Stimulated activated memory B cell treated with anti-CD40 and anti-IgM and Interleukin-4, amounts not matched to agents 10 μg/mL and 1 μg/mL and 100 μg/mL, for 72 hours (primary cell): ENCODE measurements at regions not wholly inside any gene's neighbourhood (a gene's known extent, or its start where the extent isn't known, plus 50 kb on each side); places are given as distances from the start of the nearest gene placed in this dataset.

Source experiments
- ATAC-seq: fragments of 150-1000 bp; cut with Tn5 transposase; 2 replicates; pipeline ENCODE4 v1.10.0; 2021
- H3K27ac Mint-ChIP-seq: one replicate; pipeline ENCODE4 v1.8.0; 2022; ENCODE audit warnings: mild to moderate bottlenecking, mixed read lengths
- H3K27me3 Mint-ChIP-seq: one replicate; pipeline ENCODE4 v1.8.0; 2022; ENCODE audit warnings: mixed read lengths
- H3K36me3 Mint-ChIP-seq: one replicate; pipeline ENCODE4 v1.8.0; 2022; ENCODE audit warnings: mixed read lengths
- H3K4me1 Mint-ChIP-seq: one replicate; pipeline ENCODE4 v1.8.0; 2022; ENCODE audit warnings: mixed read lengths
- H3K4me3 Mint-ChIP-seq: one replicate; pipeline ENCODE4 v1.8.0; 2022; ENCODE audit warnings: mild to moderate bottlenecking, moderate library complexity, mixed read lengths
- H3K9me3 Mint-ChIP-seq: one replicate; pipeline ENCODE4 v1.8.0; 2022; ENCODE audit warnings: mixed read lengths

DNA sequence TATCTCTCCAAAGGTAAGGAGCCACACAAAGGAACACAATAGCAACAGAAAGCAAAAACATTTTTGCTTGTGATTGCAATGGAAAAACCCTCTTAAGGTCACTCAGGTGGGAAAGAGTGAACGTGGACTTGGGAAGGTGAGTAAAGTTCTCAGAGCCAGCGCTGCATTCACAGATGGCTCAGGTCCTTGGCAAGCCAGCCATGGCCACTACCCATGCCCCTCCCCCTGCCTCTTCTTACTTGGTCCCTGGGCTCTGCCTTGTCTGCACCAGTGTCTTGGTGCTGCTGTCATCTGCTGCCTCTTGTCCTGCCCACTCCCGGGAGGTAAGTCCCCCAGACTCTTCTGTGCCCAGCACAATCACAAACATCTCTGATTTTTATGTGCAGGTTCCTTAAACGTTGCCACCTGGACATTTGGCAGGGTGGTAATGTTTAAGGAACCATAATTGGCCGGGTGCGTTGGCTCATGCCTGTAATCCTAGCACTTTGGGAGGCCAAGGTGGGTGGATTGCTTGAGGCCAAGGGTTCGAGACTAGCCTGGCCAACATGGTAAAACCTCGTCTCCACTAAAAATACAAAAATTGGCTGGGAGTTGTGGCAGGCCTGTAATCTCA, 74.6 kb downstream of the FEM1C start:
- peaks cover 6% of the 10 kb centered on the region for H3K4me1 Mint-ChIP-seq
- H3K9me3 Mint-ChIP-seq, result no peaks in the 10 kb centered on the region
- H3K36me3 Mint-ChIP-seq, result no peaks in the 10 kb centered on the region
- peak; percentile 47 for ATAC-seq
- H3K4me3 Mint-ChIP-seq, result no peak overlapping the region
- no peak overlapping the region for H3K27ac Mint-ChIP-seq
- H3K27me3 Mint-ChIP-seq, result no peaks in the 10 kb centered on the region

DNA sequence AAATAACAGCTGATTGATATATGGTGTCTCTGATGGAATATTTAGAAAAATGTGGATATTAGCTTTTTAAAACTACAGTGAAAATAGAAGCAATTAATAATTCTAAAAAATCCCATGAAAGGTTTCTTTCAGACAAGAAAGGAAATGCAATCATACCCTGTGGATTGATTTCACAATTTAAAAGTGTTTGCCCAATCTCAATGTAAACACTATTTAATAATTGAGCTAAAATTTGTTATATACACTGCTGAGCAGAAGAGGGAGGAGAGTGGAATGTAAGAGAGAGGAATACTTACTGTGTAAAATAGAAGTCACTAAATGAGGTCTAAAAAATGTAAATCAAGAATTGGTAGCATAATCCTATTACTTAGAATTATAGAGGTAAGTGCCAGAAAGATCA, 76.9 kb downstream of the FEM1C start:
- H3K27ac Mint-ChIP-seq, result no peak overlapping the region
- H3K27me3 Mint-ChIP-seq, result no peaks in the 10 kb centered on the region
- no peak overlapping the region for H3K4me3 Mint-ChIP-seq
- ATAC-seq, result no peak
- H3K4me1 Mint-ChIP-seq, result peaks cover 4% of the 10 kb centered on the region
- no peaks in the 10 kb centered on the region for H3K9me3 Mint-ChIP-seq
- no peaks in the 10 kb centered on the region for H3K36me3 Mint-ChIP-seq

DNA sequence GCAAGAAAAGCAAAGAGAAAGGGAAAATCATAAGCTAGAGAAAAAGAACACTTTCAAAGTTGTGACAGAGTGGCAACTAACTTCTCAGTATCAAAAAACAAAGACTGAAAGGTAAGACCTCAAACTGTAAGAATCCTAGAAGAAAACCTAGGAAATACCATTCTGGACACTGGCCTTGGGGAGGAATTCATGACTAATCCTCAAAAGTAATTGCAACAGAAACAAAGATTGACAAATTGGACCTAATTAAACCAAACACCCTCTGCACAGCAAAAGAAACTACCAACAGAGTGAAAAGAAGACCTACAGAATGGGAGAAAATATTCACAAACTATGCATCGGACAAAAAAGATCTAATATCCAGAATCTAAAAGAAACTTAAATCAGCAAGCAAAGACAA, 79.1 kb downstream of the FEM1C start:
- Mint-ChIP-seq H3K27me3 (peaks cover 8% of the 10 kb centered on the region), H3K9me3 (no peaks in the 10 kb centered on the region), H3K4me3 (no peak overlapping the region), H3K36me3 (no peaks in the 10 kb centered on the region), H3K27ac (no peak overlapping the region), H3K4me1 (no peaks in the 10 kb centered on the region)
- ATAC-seq, result no peak

DNA sequence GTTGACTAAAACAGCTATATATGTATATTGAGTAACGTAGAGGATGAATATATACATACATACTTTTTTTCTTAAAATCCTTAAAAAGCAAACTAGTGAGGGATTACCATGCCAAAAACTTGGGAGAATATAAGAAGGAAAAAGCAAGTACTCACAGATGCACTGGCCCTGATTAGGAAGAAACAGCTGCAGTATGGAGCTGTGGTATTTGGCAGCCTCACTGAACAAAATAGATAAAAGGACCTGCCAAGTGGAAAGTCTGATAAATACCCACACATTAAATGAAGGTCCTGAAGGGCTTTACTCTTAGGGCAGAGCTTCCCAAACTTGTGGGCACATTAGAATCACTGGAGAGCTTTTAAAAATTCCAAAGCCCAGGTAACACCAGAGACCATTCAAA, 80.6 kb downstream of the FEM1C start:
- H3K27me3 Mint-ChIP-seq, result peaks cover 8% of the 10 kb centered on the region
- no peak for ATAC-seq
- H3K36me3 Mint-ChIP-seq, result no peaks in the 10 kb centered on the region
- no peak overlapping the region for H3K27ac Mint-ChIP-seq
- no peaks in the 10 kb centered on the region for H3K4me1 Mint-ChIP-seq
- H3K4me3 Mint-ChIP-seq, result no peak overlapping the region
- H3K9me3 Mint-ChIP-seq, result no peaks in the 10 kb centered on the region

DNA sequence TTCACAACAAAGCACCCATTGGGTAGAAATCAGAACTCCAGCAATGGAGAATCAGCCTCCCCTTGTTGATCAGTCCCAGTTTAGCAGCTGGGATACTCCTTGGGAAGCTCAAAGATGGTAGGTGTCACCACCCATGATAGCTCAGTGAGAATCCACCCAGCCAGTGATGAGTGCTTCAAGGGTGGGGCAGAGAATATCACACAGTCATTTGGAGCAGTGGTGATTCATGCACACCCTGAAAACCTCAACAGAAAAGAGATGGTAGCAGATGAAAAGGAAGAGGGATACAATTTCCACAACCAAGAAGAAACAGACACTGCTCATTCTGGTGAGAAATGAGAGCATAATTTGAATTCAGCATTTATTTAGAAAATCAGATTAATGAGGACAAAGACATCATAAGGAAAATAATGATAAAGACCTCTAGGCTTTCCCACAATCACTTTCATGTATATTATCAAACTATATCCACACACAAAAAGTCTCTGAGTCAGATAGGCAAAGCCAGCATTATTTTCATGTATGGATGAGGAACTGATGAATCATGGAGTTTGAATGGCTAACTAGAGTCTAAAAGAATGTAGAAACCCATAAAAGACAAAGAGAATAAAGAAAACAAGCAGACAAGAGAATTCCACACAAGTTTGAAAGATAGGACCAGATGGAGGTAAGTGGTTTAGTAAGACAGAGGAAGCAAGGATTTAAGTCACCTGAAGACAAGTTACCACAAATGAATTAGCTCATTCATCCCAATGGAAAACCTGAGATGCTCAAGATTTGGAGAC, 82.9 kb downstream of the FEM1C start:
- no peaks in the 10 kb centered on the region for H3K36me3 Mint-ChIP-seq
- no peak for ATAC-seq
- H3K4me1 Mint-ChIP-seq, result no peaks in the 10 kb centered on the region
- H3K27ac Mint-ChIP-seq, result no peak overlapping the region
- no peak overlapping the region for H3K4me3 Mint-ChIP-seq
- peaks cover 8% of the 10 kb centered on the region for H3K27me3 Mint-ChIP-seq
- no peaks in the 10 kb centered on the region for H3K9me3 Mint-ChIP-seq

DNA sequence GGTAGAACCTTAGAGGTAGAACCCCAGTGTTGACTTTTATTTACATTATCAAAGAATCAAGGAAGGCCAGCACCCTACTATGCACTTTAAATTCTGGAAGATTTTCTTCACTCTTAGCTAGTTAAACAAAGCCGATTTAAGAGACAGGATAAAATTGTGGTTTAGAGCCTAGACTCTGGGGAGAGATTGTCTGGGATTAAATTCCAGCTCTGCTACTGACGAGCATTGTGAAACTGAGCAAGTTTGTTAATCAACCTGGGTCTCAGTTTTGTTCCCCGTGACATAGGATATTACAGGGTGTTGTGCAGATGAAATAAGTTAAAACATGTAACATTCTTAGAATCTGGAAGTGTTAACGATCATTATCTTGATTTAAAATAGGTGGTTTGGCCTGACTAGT, 83.5 kb downstream of the FEM1C start:
- no peaks in the 10 kb centered on the region for H3K4me1 Mint-ChIP-seq
- no peaks in the 10 kb centered on the region for H3K9me3 Mint-ChIP-seq
- H3K27ac Mint-ChIP-seq, result no peak overlapping the region
- no peaks in the 10 kb centered on the region for H3K36me3 Mint-ChIP-seq
- peaks cover 12% of the 10 kb centered on the region for H3K27me3 Mint-ChIP-seq
- ATAC-seq, result no peak
- no peak overlapping the region for H3K4me3 Mint-ChIP-seq

DNA sequence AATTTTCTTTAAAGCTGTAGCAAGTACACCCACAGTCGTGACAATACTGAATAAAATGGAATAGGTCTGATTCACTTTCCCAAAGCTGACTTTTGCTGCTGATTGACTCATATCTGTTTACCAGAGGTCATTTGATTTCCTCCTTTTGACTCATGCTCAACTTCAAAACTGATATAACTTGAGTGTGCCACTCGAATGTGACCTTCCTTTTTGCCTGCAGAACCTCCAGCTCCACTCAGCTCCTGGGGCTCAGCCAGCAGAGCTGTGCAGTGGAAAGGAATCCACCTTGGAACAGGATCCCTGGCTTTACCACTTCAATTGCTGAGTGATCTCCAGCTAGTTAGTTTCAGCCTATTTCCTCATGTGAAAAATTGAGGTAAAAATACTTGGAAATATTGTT, 84.1 kb downstream of the FEM1C start:
- peaks cover 17% of the 10 kb centered on the region for H3K27me3 Mint-ChIP-seq
- peak; percentile 65 for ATAC-seq
- H3K27ac Mint-ChIP-seq, result no peak overlapping the region
- no peak overlapping the region for H3K4me3 Mint-ChIP-seq
- H3K4me1 Mint-ChIP-seq, result no peaks in the 10 kb centered on the region
- H3K36me3 Mint-ChIP-seq, result no peaks in the 10 kb centered on the region
- no peaks in the 10 kb centered on the region for H3K9me3 Mint-ChIP-seq

DNA sequence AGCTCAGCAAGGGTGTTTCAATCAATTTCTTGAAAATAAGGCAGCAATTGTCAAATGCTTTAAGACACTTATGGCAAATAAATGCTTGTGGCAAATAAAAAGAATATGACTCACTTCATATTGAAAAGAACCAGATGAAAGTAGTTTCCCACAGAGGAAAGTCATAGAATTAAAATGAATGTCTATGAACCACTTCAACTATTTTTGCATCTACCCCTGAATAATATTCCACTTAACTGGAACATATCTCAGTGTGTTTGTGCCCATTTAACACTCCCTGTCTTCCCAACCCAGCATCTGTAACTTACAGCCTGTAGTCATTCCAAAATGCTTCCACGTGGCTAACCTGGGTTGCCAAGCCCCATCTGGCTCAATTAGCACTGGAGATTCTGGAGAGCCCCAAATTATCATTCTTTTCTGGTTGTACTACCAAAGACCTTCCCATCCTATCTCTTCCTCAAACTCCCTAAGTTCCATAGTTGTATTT, 84.7 kb downstream of the FEM1C start:
- ATAC-seq, result no peak
- Mint-ChIP-seq H3K4me3 (no peak overlapping the region), H3K36me3 (no peaks in the 10 kb centered on the region), H3K9me3 (no peaks in the 10 kb centered on the region), H3K27ac (no peak overlapping the region), H3K4me1 (no peaks in the 10 kb centered on the region), H3K27me3 (peaks cover 17% of the 10 kb centered on the region)

DNA sequence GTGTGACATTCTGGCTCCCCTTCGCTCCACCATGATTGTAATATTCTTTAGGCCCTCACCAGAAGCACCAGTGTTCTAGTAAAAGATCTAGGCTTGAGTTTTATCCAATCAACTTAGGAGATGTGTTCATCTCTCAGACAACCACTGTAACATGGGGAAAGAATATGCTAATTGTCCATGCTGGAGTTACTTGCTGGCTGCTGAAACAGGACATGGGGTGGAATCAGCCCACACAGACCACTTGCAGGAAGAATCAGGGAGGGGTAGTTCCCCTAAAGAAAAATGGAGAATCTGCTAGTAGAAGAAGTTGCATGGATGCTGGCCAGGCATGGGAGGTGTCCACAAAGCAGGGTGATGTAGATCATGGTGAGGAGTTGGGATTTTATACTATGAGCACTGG, 86.2 kb downstream of the FEM1C start:
- peaks cover 17% of the 10 kb centered on the region for H3K27me3 Mint-ChIP-seq
- H3K9me3 Mint-ChIP-seq, result no peaks in the 10 kb centered on the region
- no peak overlapping the region for H3K27ac Mint-ChIP-seq
- no peaks in the 10 kb centered on the region for H3K36me3 Mint-ChIP-seq
- no peaks in the 10 kb centered on the region for H3K4me1 Mint-ChIP-seq
- ATAC-seq, result no peak
- no peak overlapping the region for H3K4me3 Mint-ChIP-seq

DNA sequence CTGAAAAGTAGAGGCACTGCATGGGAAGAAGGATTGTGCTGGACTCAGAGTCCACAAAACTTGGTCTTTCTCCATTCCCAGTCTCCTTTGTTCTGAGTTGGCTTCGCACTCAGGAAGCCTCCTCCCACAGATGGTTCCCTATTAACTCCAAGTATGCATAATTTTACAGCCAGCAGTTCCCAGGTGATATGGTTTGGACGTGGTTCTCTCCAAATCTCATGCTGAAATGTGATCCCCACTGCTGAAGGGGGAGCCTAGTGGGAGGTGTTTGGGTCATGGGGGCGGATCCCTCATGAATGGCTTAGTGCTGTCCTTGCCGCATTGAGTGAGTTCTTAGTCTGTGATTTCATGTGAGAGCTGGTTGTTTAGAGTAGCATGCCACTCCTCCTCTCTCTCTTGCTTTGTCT, 86.6 kb downstream of the FEM1C start:
- ATAC-seq, result no peak
- no peak overlapping the region for H3K4me3 Mint-ChIP-seq
- H3K36me3 Mint-ChIP-seq, result no peaks in the 10 kb centered on the region
- H3K27me3 Mint-ChIP-seq, result peaks cover 17% of the 10 kb centered on the region
- no peaks in the 10 kb centered on the region for H3K9me3 Mint-ChIP-seq
- H3K27ac Mint-ChIP-seq, result no peak overlapping the region
- no peaks in the 10 kb centered on the region for H3K4me1 Mint-ChIP-seq

DNA sequence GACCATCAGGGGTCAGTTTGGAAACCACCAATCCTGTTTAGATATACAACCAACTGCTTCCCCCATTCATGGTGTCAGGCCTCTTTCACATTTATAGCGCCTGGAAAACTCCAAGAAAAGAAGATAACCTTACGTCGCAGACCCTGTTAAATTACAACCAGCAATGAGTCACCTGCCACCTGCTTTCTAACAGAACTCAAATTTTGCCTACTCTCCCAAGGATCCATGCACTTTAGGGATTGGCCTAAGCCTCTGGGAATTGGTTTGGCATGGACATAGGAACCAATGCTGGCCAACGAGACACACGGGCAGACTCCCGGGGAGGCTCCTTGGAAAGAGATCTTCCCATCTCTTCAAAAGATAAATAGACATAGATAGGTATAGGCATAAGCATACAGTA, 87.0 kb downstream of the FEM1C start:
- no peaks in the 10 kb centered on the region for H3K36me3 Mint-ChIP-seq
- H3K27me3 Mint-ChIP-seq, result peaks cover 17% of the 10 kb centered on the region
- no peaks in the 10 kb centered on the region for H3K9me3 Mint-ChIP-seq
- ATAC-seq, result no peak
- no peak overlapping the region for H3K4me3 Mint-ChIP-seq
- H3K4me1 Mint-ChIP-seq, result no peaks in the 10 kb centered on the region
- no peak overlapping the region for H3K27ac Mint-ChIP-seq

DNA sequence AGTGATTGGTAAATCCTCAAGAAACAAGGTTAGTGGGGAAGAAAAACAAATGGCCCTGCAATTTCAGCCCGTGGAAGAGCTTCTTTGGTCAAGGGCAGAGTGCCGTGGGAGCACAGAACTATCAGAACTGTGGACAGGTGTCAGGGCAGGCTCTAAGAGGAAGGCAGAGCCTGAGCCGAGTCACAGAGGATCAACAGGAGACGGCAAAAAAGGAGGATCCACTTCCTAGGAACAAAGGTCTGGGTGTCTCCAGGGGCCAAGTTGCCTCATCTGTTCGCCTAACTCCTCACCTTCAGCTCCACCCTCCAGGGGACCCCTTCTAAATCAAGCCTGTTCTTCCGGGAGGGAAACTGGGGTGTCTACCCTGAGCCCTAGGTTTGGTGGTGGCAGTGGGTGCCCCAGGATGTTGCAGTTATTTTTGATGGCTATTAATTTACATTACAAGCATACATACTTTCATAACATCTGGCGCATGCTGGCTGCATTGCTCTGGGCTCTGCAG, 88.0 kb downstream of the FEM1C start:
- H3K9me3 Mint-ChIP-seq, result no peaks in the 10 kb centered on the region
- no peaks in the 10 kb centered on the region for H3K36me3 Mint-ChIP-seq
- peaks cover 9% of the 10 kb centered on the region for H3K27me3 Mint-ChIP-seq
- no peak overlapping the region for H3K4me3 Mint-ChIP-seq
- no peak overlapping the region for H3K27ac Mint-ChIP-seq
- ATAC-seq, result no peak
- H3K4me1 Mint-ChIP-seq, result no peaks in the 10 kb centered on the region

DNA sequence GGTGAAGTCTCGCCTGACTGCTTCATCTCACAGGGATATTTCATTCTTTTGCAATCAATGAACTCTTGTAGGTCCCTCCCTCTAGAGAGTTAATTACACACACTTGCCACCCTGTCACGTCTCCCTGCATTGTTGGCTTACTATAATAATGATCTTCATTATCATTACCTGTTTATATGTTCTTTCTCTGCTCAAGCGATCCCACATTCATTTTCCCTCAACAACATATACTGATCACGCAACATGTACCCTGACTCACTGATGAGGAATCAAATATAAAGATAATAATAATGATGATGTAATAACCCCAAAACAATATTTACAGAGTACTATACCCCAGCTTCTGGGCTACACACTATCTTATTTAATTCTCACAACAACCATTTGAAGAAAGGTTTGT, 88.5 kb downstream of the FEM1C start:
- H3K9me3 Mint-ChIP-seq, result no peaks in the 10 kb centered on the region
- H3K27me3 Mint-ChIP-seq, result peaks cover 9% of the 10 kb centered on the region
- no peak overlapping the region for H3K4me3 Mint-ChIP-seq
- H3K36me3 Mint-ChIP-seq, result no peaks in the 10 kb centered on the region
- H3K4me1 Mint-ChIP-seq, result no peaks in the 10 kb centered on the region
- ATAC-seq, result no peak
- H3K27ac Mint-ChIP-seq, result no peak overlapping the region

DNA sequence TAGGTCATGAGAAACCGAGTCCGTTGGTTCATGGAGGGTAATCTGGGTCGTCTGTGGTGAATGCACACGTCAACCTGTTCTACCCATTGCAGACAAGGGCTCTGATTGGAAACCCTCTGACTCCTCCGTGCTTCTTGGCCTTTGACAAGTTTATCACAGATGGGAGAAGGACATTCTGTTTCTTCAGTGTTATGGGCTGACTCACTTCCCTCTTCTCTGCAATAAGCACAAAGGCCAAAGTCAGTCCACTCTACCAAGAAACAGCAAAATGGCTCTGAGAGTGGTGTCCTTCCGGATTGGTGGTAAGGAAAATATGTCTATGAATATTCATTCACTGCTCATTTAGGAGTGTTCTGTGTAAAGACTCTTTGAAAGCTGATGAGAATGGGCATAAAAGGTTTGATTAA, 89.3 kb downstream of the FEM1C start:
- no peaks in the 10 kb centered on the region for H3K9me3 Mint-ChIP-seq

DNA sequence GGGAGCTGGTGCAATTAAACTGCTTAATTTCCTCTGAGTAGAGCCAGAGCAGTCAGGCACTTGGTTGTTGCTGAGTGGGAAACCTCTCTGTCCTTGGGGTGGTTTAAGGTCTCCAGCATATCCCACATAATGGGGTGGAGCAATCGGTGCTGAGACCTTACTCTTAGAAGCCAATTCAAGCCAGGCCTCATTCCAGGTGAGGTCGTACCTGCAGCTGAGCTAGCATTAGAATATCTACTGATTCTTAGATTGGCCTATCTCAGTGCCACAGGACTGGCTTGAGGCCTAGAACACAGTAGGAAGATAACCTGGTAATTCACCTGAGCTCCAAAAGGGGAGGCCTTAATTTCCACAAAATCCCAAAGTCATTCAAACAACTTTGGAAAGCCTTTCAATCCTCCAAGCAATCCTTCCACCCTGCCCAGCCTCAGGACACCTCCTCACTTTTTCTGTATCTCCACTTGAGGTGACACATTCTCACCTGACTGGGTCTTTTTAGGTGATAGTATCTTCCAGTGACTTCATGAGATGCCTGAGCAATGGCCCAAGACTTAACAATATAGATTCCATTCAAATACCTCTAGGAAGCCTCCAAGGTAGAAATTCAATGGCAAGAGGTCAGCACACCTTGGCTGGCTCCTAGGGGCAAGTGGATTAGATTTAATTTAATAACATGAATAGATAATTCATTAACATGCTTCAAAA, 91.0 kb downstream of the FEM1C start:
- no peaks in the 10 kb centered on the region for H3K36me3 Mint-ChIP-seq
- peaks cover 9% of the 10 kb centered on the region for H3K27me3 Mint-ChIP-seq
- H3K4me3 Mint-ChIP-seq, result no peak overlapping the region
- H3K9me3 Mint-ChIP-seq, result no peaks in the 10 kb centered on the region
- H3K27ac Mint-ChIP-seq, result no peak overlapping the region
- ATAC-seq, result no peak
- H3K4me1 Mint-ChIP-seq, result peaks cover 19% of the 10 kb centered on the region

More for the DNA sequence above, 89.3 kb downstream of the FEM1C start:
- peaks cover 9% of the 10 kb centered on the region for H3K27me3 Mint-ChIP-seq
- ATAC-seq, result no peak
- H3K4me3 Mint-ChIP-seq, result no peak overlapping the region
- H3K36me3 Mint-ChIP-seq, result no peaks in the 10 kb centered on the region
- H3K4me1 Mint-ChIP-seq, result peaks cover 6% of the 10 kb centered on the region
- H3K27ac Mint-ChIP-seq, result no peak overlapping the region
